ENCODE measurements at regions not wholly inside any gene's neighbourhood (a gene's known extent, or its start where the extent isn't known, plus 50 kb on each side); places are given as distances from the start of the nearest gene placed in this dataset.

- FAIRE-seq (no peak), DNase-seq (ENCODE audit: low spot score) (no peak)
Observed at GRCh38 chr2:66382091-66382490, 52.8 kb upstream of the MEIS1 start.

GRCh38 chr2:66379473-66379872 lies 55.5 kb upstream of the MEIS1 start:
- DNase-seq (ENCODE audit: low spot score) (no peak), FAIRE-seq (no peak)

GRCh38 chr2:66377832-66378231 lies 57.1 kb upstream of the MEIS1 start:
- no peak for DNase-seq (ENCODE audit: low spot score)
- FAIRE-seq: no peak

- FAIRE-seq (no peak), DNase-seq (ENCODE audit: low spot score) (no peak)
Observed at GRCh38 chr2:66370824-66371223, 64.1 kb upstream of the MEIS1 start.

GRCh38 chr2:66366619-66367018 lies 68.3 kb upstream of the MEIS1 start:
- no peak for DNase-seq (ENCODE audit: low spot score)
- no peak for FAIRE-seq

GRCh38 chr2:66364495-66365333 lies 70.2 kb upstream of the MEIS1 start:
- DNase-seq (ENCODE audit: low spot score) (peak; percentile 20), FAIRE-seq (peak; percentile 66)

GRCh38 chr2:66362701-66363100 lies 72.2 kb upstream of the MEIS1 start:
- DNase-seq (ENCODE audit: low spot score): no peak
- no peak for FAIRE-seq

- FAIRE-seq: no peak
- DNase-seq (ENCODE audit: low spot score): no peak
Observed at GRCh38 chr2:66346231-66346664, 88.7 kb upstream of the MEIS1 start.

GRCh38 chr2:66344087-66344663 lies 90.8 kb upstream of the MEIS1 start:
- DNase-seq (ENCODE audit: low spot score) (no peak), FAIRE-seq (no peak)

- FAIRE-seq: no peak
- no peak for DNase-seq (ENCODE audit: low spot score)
Observed at GRCh38 chr2:66343259-66343658, 91.7 kb upstream of the MEIS1 start.

GRCh38 chr2:66340521-66340920 lies 94.4 kb upstream of the MEIS1 start:
- DNase-seq (ENCODE audit: low spot score): no peak
- no peak for FAIRE-seq

- no peak for FAIRE-seq
Observed at GRCh38 chr2:66334237-66335029, 100.5 kb upstream of the MEIS1 start.

GRCh38 chr2:66331176-66331575 lies 103.7 kb upstream of the MEIS1 start:
- FAIRE-seq: no peak
- DNase-seq (ENCODE audit: low spot score): no peak

More at GRCh38 chr2:66334237-66335029, 100.5 kb upstream of the MEIS1 start:
- DNase-seq (ENCODE audit: low spot score): peak; percentile 15

- DNase-seq (ENCODE audit: low spot score) (no peak), FAIRE-seq (no peak)
Observed at GRCh38 chr2:66329081-66329605, 105.8 kb upstream of the MEIS1 start.

GRCh38 chr2:66327066-66327740 lies 107.7 kb upstream of the MEIS1 start:
- no peak for FAIRE-seq

GRCh38 chr2:66324909-66325528 lies 109.9 kb upstream of the MEIS1 start:
- FAIRE-seq (no peak), DNase-seq (ENCODE audit: low spot score) (no peak)

More at GRCh38 chr2:66327066-66327740, 107.7 kb upstream of the MEIS1 start:
- DNase-seq (ENCODE audit: low spot score): no peak

GRCh38 chr2:66324356-66324755 lies 110.6 kb upstream of the MEIS1 start:
- DNase-seq (ENCODE audit: low spot score) (no peak), FAIRE-seq (no peak)

GRCh38 chr2:66323406-66323805 lies 111.5 kb upstream of the MEIS1 start:
- no peak for FAIRE-seq

GRCh38 chr2:66322506-66323260 lies 112.2 kb upstream of the MEIS1 start:
- DNase-seq (ENCODE audit: low spot score) (no peak), FAIRE-seq (no peak)

More at GRCh38 chr2:66323406-66323805, 111.5 kb upstream of the MEIS1 start:
- no peak for DNase-seq (ENCODE audit: low spot score)

- FAIRE-seq: no peak
- DNase-seq (ENCODE audit: low spot score): no peak
Observed at GRCh38 chr2:66318009-66318561, 116.8 kb upstream of the MEIS1 start.
